HG03108 (cell line): ENCODE measurements at regions not wholly inside any gene's neighbourhood (a gene's known extent, or its start where the extent isn't known, plus 50 kb on each side); places are given as distances from the start of the nearest gene placed in this dataset.

Source experiments
- ATAC-seq: cut with Tn5 transposase; IDR thresholded peaks from one replicate; pipeline ENCODE4 v1.9.1; 2021; ENCODE audit warnings: moderate library complexity; ENCODE audit not compliant: unreplicated experiment

GRCh38 chr13:109602356-109602755, 184.0 kb downstream of the IRS2 start:
- no peak for ATAC-seq

DNA sequence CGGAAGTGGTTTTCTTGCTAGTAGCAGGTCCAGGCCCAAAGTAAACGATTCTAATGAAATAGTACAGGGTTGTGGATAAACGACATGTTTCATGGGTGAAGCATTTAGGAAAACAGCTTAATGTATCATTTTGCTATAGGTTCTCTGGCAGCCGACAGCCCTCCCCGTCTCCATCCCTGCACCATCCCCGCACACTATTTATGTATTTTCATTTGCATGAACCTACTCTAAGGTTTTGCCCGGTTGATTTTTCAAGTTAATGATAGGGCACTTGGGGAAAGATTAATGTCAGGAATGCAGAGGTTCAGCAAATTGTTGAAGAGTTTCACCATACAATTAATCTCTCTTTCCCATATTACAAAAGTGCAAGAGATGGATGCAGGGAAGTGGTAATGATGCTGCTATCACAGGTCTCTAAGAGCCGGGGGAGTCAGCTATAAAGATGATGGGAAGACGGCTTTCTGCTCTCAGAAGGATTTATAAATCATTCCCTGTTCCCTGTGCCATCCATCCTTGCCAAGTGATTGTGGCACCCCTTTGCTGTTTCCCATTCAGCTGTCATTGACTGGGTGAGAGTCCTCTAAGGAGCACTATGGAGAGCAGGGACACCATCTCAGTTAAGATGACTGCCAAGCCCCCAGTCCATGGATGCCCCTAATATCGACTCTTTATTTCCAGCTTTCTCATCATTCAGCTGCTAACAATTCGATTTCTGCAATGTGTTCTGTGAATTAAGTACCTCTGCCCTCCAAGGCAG, 186.3 kb downstream of the IRS2 start:
- ATAC-seq: no peak

DNA sequence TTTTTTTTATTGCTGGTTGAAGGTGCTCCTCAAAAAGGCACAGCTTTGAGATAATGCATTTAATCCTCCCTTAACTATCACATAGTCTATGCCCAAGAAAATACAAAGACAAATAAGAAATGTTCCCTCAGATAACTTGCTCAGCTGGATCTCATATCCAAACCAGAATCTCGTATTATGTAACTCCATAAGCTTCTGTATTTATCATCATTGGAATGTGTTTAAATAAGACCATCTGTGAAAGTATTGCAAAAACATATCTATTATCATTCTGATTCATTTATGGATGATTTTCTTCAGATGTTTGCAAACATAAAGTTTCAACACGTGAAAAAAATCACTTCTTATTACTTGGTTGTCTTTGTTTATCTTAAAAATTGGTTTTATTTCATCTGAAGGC, 190.9 kb downstream of the IRS2 start:
- no peak for ATAC-seq

- ATAC-seq: no peak
Observed at GRCh38 chr13:109593230-109593629, 193.2 kb downstream of the IRS2 start.

DNA sequence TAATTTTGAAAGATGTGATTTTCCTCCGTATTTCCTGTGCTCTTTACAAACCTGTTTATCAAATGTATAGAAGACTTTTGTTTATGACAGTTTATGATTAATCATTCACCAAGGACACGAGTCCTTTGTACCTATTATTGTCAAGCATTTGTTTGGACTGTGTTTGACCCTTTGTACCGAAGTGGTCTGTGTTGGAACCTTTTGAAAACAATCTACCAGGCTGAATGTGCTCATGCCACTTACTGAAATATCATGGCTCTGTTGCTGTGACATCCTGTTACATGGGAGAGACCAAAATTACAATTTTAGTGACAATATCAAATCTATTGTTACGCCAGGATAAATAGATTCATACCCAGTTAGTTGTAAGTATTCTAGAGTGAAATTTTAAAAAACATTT, 193.6 kb downstream of the IRS2 start:
- ATAC-seq: no peak

DNA sequence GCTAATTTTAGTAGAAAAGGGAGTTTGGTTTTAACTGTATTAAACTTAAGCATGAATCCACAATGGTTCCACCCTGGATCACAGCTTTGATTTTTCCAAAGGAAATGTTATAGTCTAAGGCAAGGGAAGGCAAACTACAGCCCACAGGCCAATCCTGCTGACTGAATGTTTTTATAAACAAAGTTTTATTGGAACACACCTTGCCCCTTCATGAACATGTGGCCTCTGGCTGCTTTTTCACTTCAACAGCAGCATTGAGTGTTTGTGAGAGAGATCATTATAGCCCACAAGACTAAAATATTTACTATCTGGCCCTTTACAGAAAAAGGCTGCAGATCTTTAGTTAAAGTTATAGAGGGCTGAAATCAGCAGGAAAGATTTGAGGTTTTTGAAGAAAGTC, 198.7 kb downstream of the IRS2 start:
- no peak for ATAC-seq

DNA sequence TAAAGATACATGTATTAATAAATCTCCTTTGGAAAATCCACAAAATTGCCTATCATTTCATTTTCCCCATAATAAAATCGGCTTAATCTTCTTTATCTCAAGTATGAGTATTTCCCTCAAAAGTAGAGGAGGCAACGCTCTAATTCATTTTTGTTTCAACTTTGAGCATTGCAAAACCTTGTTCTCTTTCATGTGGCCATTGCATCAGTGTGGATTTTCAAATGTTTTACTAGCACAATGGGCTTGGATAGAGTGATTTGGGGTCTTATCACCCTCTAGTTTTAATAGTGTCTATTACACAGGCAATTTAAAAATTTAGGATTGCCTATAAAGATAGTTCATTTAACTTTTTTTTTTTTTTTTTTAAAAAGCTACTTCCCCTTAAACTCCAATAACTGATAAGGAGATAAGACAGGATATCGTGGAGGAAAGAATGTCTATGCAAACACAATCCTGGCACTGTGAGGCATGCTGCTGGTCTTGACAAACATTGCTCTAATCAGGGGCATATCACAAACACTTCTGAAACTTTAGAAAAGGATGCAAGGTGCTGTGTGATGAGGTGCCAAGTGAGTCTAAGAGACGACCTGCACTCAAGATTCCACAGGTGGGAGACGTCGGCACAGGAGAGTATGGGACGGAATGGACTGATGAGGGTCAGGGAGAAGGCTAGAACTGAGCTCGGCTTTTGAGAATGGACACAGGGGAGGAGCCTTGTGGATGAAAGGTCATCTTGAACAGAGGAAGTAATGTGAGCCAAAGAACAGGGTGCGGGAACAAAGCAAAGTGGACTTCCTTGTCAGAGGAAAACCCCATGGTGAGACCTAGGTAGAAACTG, 199.7 kb downstream of the IRS2 start:
- no peak for ATAC-seq

DNA sequence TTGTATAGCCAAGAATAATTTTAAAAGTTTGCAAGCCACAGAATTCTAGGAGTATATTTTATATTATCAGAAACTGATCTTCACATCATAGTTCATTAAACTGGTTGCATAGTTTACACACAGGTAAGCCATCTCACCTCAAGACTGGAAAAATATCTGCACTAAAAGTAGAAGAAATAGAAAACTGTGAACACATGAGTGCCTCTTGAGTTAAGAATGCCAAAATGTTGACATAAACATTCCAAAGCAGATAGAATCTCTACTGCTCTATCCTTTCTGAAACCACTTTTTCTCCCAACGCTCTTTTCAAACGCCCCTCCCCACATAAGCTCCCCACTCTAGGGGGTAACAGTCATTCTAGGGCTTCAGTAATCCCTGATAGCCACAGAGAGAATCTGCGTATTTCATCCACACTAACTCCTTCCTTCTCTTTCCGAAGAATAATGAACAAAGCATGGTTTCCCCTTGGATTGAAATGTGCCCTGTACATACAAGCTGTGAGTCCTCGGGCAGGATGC, 201.5 kb downstream of the IRS2 start:
- ATAC-seq: no peak

GRCh38 chr13:109577191-109577700, 209.1 kb downstream of the IRS2 start:
- no peak for ATAC-seq

GRCh38 chr13:109576331-109576813, 210.0 kb downstream of the IRS2 start:
- no peak for ATAC-seq

DNA sequence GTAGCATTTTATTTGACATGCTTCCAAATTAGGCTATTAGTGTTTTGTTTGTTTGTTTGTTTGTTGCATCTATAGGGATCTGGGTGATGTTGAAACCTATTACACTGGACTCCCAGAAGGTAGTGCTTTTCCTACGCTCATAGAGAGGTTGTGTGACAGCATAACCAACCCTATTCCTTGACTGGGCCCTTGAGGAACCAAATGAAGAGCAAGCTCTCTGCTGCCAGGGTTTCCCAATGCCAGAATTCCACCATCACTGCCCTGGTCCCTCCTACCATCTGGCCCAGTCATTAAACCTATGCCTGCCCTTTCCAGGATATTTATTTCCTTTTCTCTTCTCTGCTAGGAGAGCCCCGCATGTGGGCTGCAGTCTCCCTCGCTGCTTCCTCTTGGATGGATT, 210.6 kb downstream of the IRS2 start:
- ATAC-seq: no peak

- ATAC-seq: no peak
Observed at GRCh38 chr13:109572389-109572788, 214.0 kb downstream of the IRS2 start.

- peak; percentile 97 for ATAC-seq
Observed at GRCh38 chr13:109569958-109570711, 216.2 kb downstream of the IRS2 start.

GRCh38 chr13:109568339-109568818, 218.0 kb downstream of the IRS2 start:
- ATAC-seq: no peak

DNA sequence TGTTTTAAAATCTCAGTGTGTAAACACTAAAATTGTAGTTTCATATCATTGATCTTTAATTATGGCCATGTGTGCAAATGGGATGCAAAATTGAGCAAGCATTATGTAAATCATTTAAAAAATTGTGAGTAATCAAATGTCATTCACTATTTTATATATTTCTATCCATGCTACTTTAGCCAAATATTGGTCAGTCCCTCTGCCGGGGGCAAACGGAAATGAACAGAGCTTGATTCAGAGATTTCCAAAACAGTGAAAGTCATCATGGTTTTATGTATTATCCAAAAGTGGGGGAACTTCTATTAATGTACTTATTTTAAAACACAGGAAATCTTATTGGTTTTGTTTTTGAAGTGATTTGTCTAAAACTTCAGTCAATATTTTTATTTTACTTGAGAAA, 219.1 kb downstream of the IRS2 start:
- no peak for ATAC-seq

DNA sequence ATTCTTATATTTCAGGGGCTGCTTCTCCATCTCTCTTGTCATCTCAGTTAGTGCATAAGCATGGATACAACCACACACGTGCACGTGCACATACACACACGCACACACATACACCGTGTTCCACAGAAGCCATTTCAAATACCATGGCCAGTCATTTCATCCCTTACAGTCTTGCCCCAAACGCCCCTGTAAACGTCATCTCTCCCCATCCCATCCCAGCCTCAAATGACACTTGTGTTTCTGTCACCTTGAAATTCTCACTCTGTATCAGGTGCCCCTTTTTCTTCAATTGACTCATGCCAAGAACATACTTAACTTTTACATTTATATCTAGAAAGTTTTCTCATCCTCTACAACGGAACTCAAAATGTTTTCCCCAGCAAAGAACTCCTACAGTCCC, 220.5 kb downstream of the IRS2 start:
- ATAC-seq: no peak

- ATAC-seq: no peak
Observed at GRCh38 chr13:109548374-109548773, 238.0 kb downstream of the IRS2 start.

DNA sequence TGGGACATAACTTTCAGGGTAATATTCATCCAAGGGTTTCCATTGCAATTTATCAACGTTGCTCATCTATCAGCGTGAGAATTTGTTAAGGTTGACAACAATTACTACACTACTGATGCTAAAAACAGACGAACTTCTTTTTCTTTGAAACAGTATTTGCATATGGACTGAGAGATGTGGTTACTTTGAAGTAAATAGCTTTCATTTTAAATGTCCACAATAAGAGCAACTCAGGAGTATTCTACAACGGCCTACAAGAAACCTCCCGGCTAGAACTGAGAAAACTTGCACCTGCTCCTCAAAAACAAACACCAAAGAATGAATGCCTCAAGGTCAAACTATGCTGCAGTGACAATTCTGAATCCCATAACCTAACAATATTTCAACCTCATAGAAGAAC, 238.4 kb downstream of the IRS2 start:
- no peak for ATAC-seq

DNA sequence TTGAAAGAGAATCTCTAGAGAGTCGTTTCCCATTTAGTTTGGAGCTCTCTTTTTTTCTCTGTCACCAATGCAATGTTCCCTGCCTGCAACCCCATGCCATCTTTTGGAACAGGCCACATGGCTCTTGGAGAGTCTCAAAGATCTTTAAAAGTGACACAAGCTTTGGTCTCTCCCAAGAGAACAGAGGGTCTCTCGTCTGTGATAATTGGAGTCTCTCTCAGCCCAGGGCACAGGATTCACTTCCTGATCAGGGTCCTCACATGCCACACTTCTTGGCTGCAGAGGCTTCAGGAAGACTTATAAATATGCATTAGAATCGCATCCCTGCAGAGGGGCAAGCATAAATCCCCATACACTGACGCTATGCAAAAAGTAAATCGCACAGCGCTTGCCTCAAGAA, 240.5 kb downstream of the IRS2 start:
- no peak for ATAC-seq

DNA sequence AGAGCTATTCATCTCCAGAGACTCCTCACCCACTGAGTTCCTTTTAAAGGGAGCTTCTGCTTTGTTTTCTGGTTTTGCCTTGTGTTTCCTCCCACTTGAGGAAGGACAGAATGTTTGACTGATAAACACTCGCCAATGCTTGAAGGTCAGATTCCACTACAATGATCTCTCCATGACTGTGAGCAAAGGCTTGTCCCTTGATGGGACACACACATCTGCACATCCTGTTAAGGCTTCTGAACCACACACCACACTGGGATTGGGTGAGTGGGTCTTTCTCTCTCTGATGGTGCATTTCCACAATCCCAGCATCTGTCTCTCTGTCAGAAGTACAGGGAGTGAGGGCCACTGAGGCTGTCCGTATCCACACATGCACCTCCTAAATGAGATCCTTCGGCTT, 245.3 kb downstream of the IRS2 start:
- no peak for ATAC-seq

GRCh38 chr13:109537584-109537983, 248.8 kb downstream of the IRS2 start:
- ATAC-seq: no peak
